GM21367 (cell line): ENCODE measurements at regions not wholly inside any gene's neighbourhood (a gene's known extent, or its start where the extent isn't known, plus 50 kb on each side); places are given as distances from the start of the nearest gene placed in this dataset.
"Not testable (repeated sequence)": the region's sequence is repeated elsewhere in the genome, so short reads cannot be mapped to it uniquely, and the experiment has no call there.

Source experiments
- ATAC-seq: cut with Tn5 transposase; IDR thresholded peaks from one replicate; pipeline ENCODE4 v1.9.1; 2021; ENCODE audit not compliant: unreplicated experiment

GRCh38 chr19:29015569-29015968 lies 197.4 kb downstream of the UQCRFS1 start:
- ATAC-seq = no peak

- ATAC-seq = no peak
Measured at GRCh38 chr19:29014857-29015436, 198.0 kb downstream of the UQCRFS1 start.

GRCh38 chr19:29013988-29014387 lies 199.0 kb downstream of the UQCRFS1 start:
- no peak for ATAC-seq

GRCh38 chr19:29013325-29013724 lies 199.6 kb downstream of the UQCRFS1 start:
- ATAC-seq = no peak

- ATAC-seq = no peak
Measured at GRCh38 chr19:29012457-29012856, 200.5 kb downstream of the UQCRFS1 start.

- ATAC-seq = no peak
Measured at GRCh38 chr19:29010276-29010675, 202.7 kb downstream of the UQCRFS1 start.

- ATAC-seq = no peak
Measured at GRCh38 chr19:29006057-29006735, 206.8 kb downstream of the UQCRFS1 start.

- no peak for ATAC-seq
Measured at GRCh38 chr19:29004796-29005195, 208.2 kb downstream of the UQCRFS1 start.

- no peak for ATAC-seq
Measured at GRCh38 chr19:29003641-29004409, 209.1 kb downstream of the UQCRFS1 start.

GRCh38 chr19:29002336-29002735 lies 210.6 kb downstream of the UQCRFS1 start:
- ATAC-seq = no peak

- no peak for ATAC-seq
Measured at GRCh38 chr19:29001597-29002245, 211.2 kb downstream of the UQCRFS1 start.

- no peak for ATAC-seq
Measured at GRCh38 chr19:29001141-29001581, 211.8 kb downstream of the UQCRFS1 start.

- no peak for ATAC-seq
Measured at GRCh38 chr19:28999724-29000433, 213.1 kb downstream of the UQCRFS1 start.

GRCh38 chr19:28998974-28999373 lies 214.0 kb downstream of the UQCRFS1 start:
- ATAC-seq = no peak

- not testable (repeated sequence) for ATAC-seq
Measured at GRCh38 chr19:28997866-28998265, 215.1 kb downstream of the UQCRFS1 start.

- ATAC-seq = no peak
Measured at GRCh38 chr19:28990522-28990921, 222.4 kb downstream of the UQCRFS1 start.

- ATAC-seq = no peak
Measured at GRCh38 chr19:28989739-28990138, 223.2 kb downstream of the UQCRFS1 start.

- ATAC-seq = no peak
Measured at GRCh38 chr19:28988066-28988465, 224.9 kb downstream of the UQCRFS1 start.

- ATAC-seq = no peak
Measured at GRCh38 chr19:28987177-28987576, 225.8 kb downstream of the UQCRFS1 start.

GRCh38 chr19:28985201-28985600 lies 227.8 kb downstream of the UQCRFS1 start:
- no peak for ATAC-seq

- ATAC-seq = no peak
Measured at GRCh38 chr19:28984315-28984714, 228.6 kb downstream of the UQCRFS1 start.
